UCSD-AML1 (cell line): ENCODE measurements at regions not wholly inside any gene's neighbourhood (a gene's known extent, or its start where the extent isn't known, plus 50 kb on each side); places are given as distances from the start of the nearest gene placed in this dataset.

ENCODE experiments used
- DNase-seq: peaks from one replicate; lab custom pipeline; 2025; ENCODE audit not compliant: unreplicated experiment; lab: John Stamatoyannopoulos, UW

GRCh38 chr6:144574796-144575195 is 289.7 kb downstream of the UTRN start:
- DNase-seq = no peak

DNA sequence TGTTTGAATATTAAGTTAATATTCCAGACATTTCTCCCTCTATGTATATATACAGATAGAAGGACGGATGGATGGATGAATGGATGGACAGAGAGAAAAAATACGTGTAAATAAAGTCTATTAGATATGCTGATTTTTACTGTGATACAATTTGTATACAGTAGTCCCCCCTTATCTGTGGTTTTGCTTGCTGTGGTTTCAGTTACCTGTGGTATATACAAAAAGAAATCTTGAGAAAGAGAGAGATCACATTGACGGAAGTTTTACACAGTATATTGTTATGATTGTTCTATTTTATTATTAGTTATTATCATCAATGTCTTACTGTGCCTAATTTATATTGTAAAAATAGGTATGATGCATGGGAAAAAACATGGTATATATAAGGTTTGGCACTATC is 290.2 kb downstream of the UTRN start:
- no peak for DNase-seq

GRCh38 chr6:144576871-144577270 is 291.7 kb downstream of the UTRN start:
- no peak for DNase-seq

- DNase-seq = no peak
These were observed 293.5 kb downstream of the UTRN start for GRCh38 chr6:144578385-144579350.

GRCh38 chr6:144580039-144580438 is 294.9 kb downstream of the UTRN start:
- DNase-seq = no peak

- no peak for DNase-seq
These were observed 295.6 kb downstream of the UTRN start for GRCh38 chr6:144580771-144581170.

DNA sequence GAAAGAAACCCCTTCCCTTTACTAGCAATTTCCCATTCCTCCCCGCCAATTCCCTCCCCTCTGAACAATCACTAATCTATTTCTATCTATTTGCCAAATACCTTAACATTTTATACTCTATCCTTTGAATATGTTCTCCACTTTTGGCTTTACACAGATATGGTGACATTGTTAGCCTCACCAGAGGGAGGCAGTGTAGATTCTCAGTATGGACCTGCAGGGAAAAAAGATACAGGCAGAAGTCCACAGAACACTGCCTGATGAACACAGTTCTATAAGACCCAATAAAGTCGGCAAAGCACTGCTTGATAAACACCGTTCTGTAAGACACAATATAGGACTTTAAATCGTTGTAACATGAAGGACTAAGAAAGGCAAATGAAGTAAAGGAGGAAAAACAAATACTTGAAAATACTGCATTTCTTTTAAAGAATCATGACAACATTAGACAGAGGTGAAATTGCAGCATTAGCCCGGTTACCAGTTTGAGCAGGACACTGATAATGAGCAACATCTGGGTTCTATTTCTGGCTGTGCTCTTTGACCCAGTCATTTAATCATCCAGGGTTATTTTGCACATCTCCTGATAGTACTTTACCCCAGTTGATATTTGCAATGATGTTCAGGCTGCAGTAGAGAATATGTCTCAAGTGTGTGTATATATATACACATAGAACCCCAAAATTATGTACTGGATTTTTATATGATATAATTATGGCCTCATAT is 296.8 kb downstream of the UTRN start:
- no peak for DNase-seq

DNA sequence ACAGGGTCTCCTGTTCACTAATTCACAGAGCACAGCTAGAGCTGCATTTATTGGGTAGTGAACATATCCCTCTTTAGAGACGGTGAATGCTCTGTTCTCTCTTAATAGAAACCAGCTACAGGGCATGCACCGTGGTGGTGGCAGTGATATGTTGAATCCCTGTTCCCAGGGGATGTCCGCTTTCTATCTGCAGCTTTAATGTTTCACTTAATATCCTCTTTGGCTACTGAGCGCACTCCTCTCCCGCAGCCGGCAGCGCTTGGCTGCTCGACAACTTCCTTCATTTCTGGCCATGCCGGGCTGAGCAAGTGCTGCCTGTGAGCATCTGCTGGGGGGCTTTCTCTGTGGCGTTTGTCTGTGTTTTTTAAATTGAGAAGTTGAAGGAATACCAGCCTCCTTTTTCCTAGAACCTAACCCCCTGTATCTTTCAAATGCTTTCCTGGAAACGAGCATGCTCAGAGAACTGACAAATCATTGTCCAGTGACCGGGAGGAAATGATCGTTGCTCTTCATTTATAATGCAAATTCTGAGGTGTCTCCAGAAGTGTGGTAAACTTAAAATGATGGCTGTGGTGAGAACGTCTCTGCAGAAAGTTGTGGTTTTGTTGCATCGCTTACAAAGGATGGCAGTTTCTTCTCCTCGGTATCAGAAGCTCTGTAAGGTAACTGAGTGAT is 297.9 kb downstream of the UTRN start:
- peak; percentile 15 for DNase-seq

DNA sequence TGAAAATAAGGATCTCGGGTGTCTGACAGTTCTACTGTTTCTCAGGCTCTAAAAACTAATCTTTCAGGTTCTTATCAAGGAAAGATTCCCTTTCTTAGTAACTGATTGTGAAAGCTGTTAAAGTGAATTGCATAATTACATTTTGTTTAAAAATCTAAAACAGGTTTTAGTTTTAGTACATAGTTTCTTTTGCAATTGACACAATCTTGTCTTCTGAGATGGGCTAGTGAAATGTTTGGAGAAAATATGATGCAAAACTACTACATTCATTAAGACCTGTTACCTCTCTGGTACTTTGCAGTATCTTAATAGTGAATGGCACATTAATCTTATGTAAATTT is 298.4 kb downstream of the UTRN start:
- DNase-seq = no peak

- no peak for DNase-seq
These were observed 300.2 kb downstream of the UTRN start for GRCh38 chr6:144585217-144585814.

- no peak for DNase-seq
These were observed 301.9 kb downstream of the UTRN start for GRCh38 chr6:144586986-144587385.

GRCh38 chr6:144588697-144589325 is 303.7 kb downstream of the UTRN start:
- no peak for DNase-seq

DNA sequence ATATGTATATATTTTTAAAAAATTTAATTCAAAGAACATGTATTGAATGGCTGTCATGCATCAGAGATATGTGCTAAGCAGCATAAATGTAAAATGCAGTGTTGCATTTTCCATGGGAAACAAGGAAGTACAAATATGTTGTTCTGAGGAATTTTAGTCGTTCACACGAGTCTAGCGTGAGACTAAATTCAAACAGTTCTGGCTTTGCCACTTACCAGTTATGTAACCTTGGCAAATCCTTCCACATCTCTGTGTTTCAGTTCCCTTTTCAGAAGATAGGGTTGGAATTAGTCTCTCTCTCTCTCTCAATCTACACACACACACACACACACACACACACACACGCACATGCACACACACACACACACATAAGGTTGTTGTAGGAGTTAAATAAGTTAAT is 305.4 kb downstream of the UTRN start:
- no peak for DNase-seq

GRCh38 chr6:144593392-144593791 is 308.3 kb downstream of the UTRN start:
- DNase-seq = no peak

DNA sequence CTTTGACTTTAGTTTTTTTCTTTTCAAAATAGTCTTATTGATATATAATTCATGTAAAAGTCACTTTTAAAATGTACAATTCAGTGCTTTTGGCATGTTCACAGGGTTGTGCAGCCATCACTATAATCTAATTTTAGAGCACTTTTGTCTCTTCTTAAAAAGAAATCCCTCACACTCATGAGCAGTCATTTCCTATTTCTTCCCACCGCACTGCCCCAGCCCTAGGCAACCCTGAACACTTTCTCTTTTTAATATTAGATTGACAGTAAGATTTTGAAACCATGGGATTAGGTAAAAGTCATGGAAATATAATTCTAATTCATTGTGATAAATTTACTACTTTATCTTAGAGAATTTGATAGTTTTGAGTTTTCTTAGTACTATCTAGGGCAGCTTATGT is 309.4 kb downstream of the UTRN start:
- no peak for DNase-seq

GRCh38 chr6:144595266-144595665 is 310.1 kb downstream of the UTRN start:
- no peak for DNase-seq

DNA sequence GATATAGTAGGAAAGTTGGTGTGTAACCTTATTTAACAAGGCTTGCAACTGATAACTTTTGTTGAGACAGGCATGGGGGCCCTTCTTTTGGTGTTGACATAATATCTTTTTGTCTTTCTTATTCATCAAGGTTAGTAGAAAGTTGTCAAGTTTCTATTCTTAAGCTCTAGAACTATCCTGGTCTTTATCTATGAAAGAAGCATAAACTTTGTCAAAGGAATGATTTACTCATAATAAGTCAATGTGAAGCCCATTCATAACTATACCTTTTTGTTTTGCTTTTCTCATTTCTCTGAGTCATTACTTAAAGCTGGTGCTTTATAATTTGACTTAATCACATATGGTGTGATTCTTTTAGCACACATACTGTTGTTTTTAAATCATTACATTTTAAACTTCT is 312.4 kb downstream of the UTRN start:
- no peak for DNase-seq

DNA sequence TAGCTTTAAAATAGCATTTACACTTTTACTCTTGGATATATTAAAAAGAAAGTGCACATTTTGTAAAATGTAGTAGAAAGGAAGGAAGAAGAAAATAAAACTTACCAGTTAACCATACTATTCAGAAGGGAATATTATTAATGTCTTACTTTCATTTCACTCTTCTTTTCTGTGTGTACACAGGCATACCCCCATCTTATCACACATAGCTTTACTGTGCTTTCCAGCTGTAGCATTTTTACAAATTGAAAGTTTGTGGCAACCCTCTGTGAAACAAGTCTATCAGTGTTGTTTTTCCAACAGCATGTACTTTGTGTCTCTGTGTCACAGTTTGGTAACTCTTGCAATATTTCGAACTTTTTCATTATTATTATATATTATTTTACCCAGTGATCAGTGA is 314.5 kb downstream of the UTRN start:
- no peak for DNase-seq

DNA sequence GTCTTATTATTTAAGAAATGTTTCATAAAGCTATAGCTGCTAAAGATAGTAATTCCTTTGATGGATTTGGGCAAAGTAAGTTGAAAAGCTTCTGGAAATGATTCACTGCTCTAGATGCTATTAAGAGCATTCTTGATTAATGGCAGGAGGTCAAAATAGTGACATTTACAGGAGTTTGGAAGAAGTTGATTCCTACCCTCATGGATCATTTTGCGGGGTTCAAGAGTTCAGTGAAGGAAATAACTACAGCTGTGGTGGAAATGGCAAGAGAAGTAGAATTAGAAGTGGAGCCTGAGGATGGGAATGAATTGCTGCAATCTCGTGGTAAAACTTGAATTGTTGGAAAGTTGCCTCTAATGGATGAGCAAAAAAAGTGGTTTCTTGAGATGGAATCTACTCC is 316.1 kb downstream of the UTRN start:
- DNase-seq = no peak

GRCh38 chr6:144602523-144603180 is 317.5 kb downstream of the UTRN start:
- no peak for DNase-seq
